Superior temporal gyrus (tissue), 1 donor: ENCODE measurements at regions not wholly inside any gene's neighbourhood (a gene's known extent, or its start where the extent isn't known, plus 50 kb on each side); places are given as distances from the start of the nearest gene placed in this dataset.

Source experiments
- DNase-seq: peaks from one replicate; pipeline ENCODE4 v3.0.0-alpha.2; 2016; ENCODE audit errors: extremely low spot score

GRCh38 chr7:155872678-155873369, 60.6 kb upstream of the SHH start:
- DNase-seq, result no peak

- no peak for DNase-seq
These were observed 58.9 kb upstream of the SHH start for GRCh38 chr7:155871211-155871610.

- DNase-seq, result no peak
These were observed 58.3 kb upstream of the SHH start for GRCh38 chr7:155870334-155871180.

- no peak for DNase-seq
These were observed 57.5 kb upstream of the SHH start for GRCh38 chr7:155869784-155870076.

GRCh38 chr7:155868955-155869783, 56.9 kb upstream of the SHH start:
- DNase-seq, result no peak

- DNase-seq, result no peak
These were observed 55.6 kb upstream of the SHH start for GRCh38 chr7:155867734-155868400.

GRCh38 chr7:155867280-155867679, 55.0 kb upstream of the SHH start:
- DNase-seq, result no peak

- DNase-seq, result no peak
These were observed 53.7 kb upstream of the SHH start for GRCh38 chr7:155865830-155866525.

GRCh38 chr7:155864991-155865690, 52.9 kb upstream of the SHH start:
- no peak for DNase-seq

- DNase-seq, result no peak
These were observed 52.2 kb upstream of the SHH start for GRCh38 chr7:155864271-155864985.

GRCh38 chr7:155863721-155864151, 51.5 kb upstream of the SHH start:
- no peak for DNase-seq

- DNase-seq, result no peak
These were observed 50.0 kb upstream of the SHH start for GRCh38 chr7:155862123-155862892.
